ENCODE measurements at regions not wholly inside any gene's neighbourhood (a gene's known extent, or its start where the extent isn't known, plus 50 kb on each side); places are given as distances from the start of the nearest gene placed in this dataset.

DNA sequence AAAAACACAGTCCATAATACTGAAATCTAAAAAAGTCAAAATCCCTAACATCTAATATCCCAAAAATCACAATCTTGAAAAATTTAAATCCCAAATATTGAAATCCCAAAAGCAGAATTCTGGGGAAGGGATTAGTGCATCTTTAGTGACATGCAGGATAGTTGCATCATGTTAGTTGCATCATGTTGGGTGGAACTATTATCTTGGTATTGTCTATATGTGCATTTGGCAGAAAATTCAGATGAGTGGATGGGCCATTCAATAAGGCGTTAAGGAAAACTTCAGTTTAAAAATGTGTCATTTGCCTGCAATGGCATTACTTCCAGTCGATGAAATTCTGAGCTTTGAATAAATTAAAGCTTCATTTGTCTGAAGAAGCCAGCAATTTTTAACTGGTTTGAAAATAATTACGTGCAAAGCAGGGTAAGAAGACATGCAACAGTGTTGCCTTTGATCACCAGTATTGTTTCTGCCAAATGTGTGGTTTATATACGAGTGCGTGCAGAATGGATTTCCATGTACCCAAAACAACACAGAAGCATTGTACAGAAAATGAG lies 221.4 kb upstream of the NFE2L3 start:
- no peak for DNase-seq

GRCh38 chr7:25931156-25931555 lies 220.8 kb upstream of the NFE2L3 start:
- DNase-seq, result no peak

DNA sequence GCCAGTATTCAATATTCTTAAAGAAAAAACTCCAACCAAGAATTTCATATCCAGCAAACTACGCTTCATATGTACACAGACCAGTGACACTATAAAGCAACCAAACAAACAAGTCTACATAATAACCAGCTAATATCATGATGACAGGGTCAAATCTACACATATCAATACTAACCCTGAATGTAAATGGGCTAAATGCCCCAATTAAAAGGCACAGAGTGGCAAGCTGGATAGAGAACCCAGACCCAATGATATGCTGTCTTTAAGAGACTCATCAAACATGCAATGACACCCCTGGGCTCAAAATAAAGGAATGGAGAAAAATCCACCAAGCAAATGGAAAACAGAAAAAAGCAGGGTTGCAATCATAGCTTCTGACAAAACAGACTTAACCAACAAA lies 218.1 kb upstream of the NFE2L3 start:
- no peak for DNase-seq

GRCh38 chr7:25940086-25940906 lies 211.7 kb upstream of the NFE2L3 start:
- no peak for DNase-seq

DNA sequence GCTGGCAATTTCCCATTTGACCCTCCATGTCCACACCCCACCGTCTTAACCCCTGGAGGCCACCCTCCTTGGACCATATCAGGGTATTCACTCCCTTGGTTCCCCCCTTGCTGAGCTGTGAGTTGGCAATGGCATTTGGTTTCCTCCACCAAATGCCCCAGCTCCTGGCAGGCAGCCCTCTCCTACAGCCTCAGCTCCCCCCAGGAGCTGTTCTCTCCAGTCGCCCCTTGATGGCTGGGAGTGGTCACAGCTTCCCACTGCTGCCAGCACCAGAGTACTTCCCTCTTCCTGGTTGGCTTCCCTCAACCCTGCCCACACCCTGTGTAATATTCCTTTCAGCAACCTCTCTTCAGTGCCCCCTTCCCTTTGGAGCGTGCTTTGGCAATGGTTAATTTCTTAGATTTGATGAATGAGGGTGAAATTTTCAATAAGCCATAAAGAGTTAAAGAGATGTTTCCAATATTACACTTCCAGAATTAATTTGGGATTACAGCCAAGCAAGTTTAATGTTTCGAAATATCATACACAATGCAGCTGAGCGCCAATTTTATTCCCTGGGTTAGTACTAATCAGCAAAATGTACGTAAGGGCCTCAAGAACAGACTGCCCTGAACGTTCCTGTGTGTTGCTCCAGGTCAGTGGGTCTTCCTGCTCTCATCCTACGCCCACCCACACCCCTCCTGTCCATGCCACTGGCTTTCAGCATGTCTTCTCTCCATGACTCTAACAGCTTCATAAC lies 207.1 kb upstream of the NFE2L3 start:
- no peak for DNase-seq

DNA sequence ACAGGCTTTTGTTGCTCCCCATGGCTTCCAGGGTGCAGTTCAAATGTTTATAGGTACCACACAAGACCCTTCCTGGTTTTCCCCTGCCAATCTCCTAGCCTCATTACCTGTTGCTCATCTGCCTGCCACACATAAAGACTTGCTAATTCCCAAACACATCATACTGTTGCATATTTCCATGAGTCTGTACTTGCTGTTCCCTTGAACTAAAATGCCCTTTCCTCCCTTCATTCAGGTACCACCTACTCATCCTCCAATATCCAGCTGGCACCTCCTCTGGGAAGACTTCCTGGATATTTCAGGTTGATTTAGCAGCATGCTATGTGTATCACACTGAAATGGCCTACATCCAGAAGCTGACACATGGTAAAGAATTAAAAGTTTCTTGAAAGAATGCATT lies 206.4 kb upstream of the NFE2L3 start:
- no peak for DNase-seq

DNA sequence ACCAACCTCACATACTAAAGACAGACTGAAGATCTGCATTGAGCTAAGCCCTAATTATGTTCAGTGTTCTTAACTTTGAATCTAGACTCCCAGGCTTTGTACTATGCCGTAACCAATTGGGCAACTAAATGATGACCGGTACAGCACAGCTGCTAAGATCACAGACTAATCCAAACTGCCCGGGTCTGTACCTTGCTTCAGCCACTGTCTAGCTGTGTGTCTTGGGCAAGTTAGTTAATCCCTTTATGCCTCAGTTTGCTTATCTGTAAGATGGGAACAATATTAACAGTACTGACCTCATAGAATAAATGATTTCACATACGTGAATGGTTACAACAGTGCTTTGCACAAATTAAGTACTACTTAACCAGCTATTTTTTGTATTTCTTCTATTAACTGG lies 205.8 kb upstream of the NFE2L3 start:
- DNase-seq, result no peak

DNA sequence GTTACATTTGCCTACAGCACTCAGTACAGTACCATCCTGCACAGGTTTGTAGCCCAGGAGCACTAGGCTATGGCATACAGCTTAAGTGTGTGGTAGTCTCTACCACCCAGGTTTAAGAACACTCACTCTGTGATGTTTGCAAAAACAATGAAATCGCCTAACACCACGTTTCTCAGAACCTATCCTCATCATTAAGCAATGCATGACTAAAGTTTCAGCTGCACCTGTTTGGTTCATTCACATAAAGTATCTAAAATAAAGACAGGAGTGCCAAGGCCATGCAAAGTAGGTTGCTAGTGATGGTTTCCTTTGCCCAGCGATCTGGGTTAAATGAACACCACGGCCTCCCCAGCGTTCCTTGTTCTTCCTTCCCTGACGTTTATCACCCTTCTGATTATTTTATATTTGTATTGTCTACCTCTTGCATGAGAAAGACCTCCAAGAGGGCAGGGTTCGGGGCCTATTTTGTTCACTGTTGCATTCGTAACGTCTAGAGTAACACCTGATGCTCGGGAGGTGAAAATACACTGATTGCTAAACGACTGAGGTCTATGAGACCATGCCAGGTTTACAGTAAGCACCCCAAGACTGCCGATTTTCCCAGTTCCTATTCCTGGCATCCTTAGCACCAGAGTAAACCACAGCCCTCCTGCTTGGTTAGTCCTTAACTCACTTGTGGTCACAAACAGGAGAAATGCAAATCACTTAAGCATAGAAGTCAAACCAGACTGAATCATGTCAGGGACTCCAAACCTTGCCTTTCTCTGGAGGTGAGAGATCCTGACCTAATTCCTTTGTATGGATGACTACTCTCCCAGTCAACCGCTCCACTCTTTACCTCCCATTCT lies 204.1 kb upstream of the NFE2L3 start:
- no peak for DNase-seq

GRCh38 chr7:25949736-25950487 lies 202.1 kb upstream of the NFE2L3 start:
- DNase-seq, result peak in 3 of 6 experiments; percentile 5 to 30 (median 23)

DNA sequence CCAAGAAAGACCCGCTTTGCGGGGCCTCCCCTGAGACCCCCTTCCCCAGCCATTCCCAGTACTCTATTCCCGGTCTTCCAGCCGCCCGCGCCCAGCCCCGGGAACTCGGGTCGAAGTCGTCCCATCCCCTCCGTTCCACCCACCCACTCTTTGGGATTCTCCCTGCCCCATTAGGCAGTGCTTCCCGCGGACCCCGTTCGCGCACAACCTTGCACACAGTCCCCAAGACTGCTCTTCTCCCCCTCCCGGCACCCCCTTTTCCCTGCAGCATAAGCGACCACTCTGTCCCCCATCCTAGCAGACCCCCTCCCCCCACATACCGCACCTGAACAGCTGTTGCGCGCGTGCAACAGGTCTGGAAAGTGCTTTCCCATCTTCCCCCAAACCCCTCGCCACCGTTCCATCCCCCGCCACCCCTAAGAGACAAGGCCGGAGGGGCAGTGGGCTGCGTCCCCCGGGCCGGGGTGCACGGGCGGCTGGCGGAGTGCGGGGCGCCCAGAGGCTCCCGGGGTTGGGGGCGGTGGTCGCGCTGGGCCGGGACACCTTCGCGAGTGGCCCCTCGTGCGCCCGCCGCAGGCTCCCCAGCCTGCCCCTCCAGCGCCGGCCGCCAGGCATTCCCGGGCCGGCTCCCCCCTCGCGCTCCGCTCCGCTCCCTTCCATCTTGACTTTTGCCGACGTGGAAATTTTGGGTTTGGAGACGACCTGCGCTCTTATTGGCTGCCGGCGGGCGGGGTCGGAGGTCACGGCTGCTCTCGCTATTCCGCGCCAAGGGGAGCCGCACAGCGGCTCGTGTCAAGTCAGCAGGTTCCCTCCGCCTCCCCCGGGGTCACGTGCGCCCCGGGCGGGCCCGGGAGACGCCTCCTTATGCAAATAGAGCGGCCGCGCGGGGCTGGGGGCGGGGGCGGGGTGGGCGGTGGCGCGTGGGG lies 201.2 kb upstream of the NFE2L3 start:
- DNase-seq, result peak; percentile 80 to 91 (median 86)

- no peak for DNase-seq
Measured at GRCh38 chr7:25951414-25952260, 200.4 kb upstream of the NFE2L3 start.

DNA sequence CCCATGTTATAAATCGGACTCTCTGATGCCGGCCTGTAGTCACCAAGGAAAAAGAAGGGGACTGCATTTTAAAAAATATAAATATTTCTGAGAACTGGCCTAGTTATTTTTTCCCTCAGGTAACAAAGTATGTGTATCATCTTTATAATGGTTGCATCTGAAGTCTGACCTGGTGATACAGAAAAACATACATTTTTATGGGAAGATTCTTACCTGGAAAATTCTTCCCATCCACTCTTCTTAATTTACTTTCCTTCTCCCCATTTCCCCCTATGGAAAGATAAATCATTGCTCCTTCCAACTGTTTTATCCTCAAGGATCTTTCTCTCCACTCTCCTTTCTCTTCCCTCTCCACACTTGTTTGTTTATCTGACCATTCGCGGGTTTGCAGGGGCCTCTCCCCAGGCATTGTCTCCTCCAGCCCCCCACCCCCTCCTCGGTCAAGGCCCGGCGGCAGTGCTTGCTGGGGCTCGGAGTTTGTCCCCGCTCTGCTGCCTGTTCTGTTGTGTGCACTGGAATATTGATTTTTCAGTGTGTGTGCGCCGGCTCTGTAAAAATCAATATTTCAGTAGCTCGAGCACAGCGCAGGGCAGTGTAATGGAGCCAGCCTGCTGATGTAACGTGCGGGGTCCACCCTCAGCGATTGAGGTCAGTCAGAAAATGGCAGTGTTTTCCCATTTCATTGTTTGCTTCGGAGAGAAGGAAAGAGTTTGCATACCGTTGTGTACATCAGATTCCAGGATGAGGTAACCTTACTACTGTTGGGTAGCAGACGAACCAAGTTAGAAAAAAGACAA lies 199.5 kb upstream of the NFE2L3 start:
- DNase-seq, result no peak

- DNase-seq, result no peak
Measured at GRCh38 chr7:25953859-25954258, 198.1 kb upstream of the NFE2L3 start.

GRCh38 chr7:25954395-25954794 lies 197.6 kb upstream of the NFE2L3 start:
- DNase-seq, result no peak

GRCh38 chr7:25959168-25959734 lies 192.7 kb upstream of the NFE2L3 start:
- DNase-seq, result no peak

GRCh38 chr7:25963733-25964132 lies 188.3 kb upstream of the NFE2L3 start:
- DNase-seq, result no peak

DNA sequence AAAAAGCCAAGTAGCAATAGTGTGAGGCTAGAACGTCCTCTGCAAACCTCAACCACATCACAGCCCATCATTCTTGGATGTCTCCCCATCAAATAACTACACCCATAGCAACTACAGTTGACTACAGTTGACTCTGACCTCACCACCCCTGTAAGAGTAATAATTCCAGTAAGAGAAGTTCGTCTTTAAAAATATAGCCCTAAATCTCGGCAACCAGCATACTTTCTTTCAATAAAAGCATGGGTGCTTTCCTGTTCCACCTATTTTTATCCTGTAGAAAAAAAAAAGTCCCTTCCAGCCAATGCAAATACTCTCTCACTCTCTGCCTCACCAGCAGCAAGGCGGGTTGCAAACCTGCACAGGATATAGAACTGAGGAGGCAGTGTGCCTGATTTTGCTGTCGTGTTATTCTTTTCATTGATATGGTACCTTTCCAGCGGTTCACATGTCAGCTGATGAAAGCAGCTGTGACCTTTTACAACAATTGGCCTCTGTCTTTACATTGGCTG lies 187.5 kb upstream of the NFE2L3 start:
- no peak for DNase-seq

- no peak for DNase-seq
Measured at GRCh38 chr7:25965405-25966123, 186.4 kb upstream of the NFE2L3 start.

All from stimulated activated naive CD4-positive, alpha-beta T cell (primary cell).